ENCODE measurements at regions not wholly inside any gene's neighbourhood (a gene's known extent, or its start where the extent isn't known, plus 50 kb on each side); places are given as distances from the start of the nearest gene placed in this dataset.

GRCh38 chr16:51707666-51708065, 556.6 kb upstream of the SALL1 start:
- TF ChIP-seq CTCF (conservative IDR thresholded peaks at IDR 0.05; ENCODE audit: low read depth in 2 of 2) (no peak), EZH2phosphoT487 (IDR thresholded peaks at IDR 0.05; ENCODE audit: unreplicated experiment) (no peak), CREB1 (CRISPR knock-in tag; IDR thresholded peaks at IDR 0.05; ENCODE audit: low read depth) (no peak), REST (IDR thresholded peaks at IDR 0.05; ENCODE audit: unreplicated experiment) (no peak), EZH2 (IDR thresholded peaks at IDR 0.05; ENCODE audit: low read depth, unreplicated experiment) (no peak), POLR2AphosphoS5 (IDR thresholded peaks at IDR 0.05; ENCODE audit: low read depth) (no peak), ZNF331 (CRISPR knock-in tag; IDR thresholded peaks at IDR 0.05; ENCODE audit: low read depth) (no peak), NANOG (IDR thresholded peaks at IDR 0.05; ENCODE audit: borderline replicate concordance) (no peak), ETS1 (IDR thresholded peaks at IDR 0.05) (no peak), JUNB (IDR thresholded peaks at IDR 0.05; ENCODE audit: unreplicated experiment) (no peak), ZNF462 (CRISPR knock-in tag; IDR thresholded peaks at IDR 0.05) (no peak), ZNF114 (CRISPR knock-in tag; IDR thresholded peaks at IDR 0.05) (no peak)
